IMR-90 (cell line): ENCODE measurements at regions not wholly inside any gene's neighbourhood (a gene's known extent, or its start where the extent isn't known, plus 50 kb on each side); places are given as distances from the start of the nearest gene placed in this dataset.

Experiments used
- ATAC-seq: fragments of 200-7000 bp; cut with Tn5 transposase; 2 replicates; pipeline ENCODE4 v1.9.1; 2020; ENCODE audit warnings: low read depth, mild to moderate bottlenecking, moderate library complexity
- BruUV-seq: library from RNA; stranded (reverse); fragments of 400-500 nt; replicated peaks from 2 replicates; lab custom pipeline; 2021; lab: Mats Ljungman, UMichigan
- CTCF ChIA-PET: fragments of 300-600 bp; formaldehyde crosslinking; extraction: SDS; loops from one replicate; lab custom pipeline; 2021; ENCODE audit warnings: antibody characterized with exemption; lab: Yijun Ruan, JAX
- POLR2A ChIA-PET: fragments of 300-600 bp; sonication (Branson Sonifier 250); formaldehyde crosslinking; loops from one replicate; lab custom pipeline; 2022; ENCODE audit warnings: antibody characterized with exemption; ENCODE audit not compliant: unreplicated experiment; lab: Charles Lee
- DNase-seq: peaks from one replicate; pipeline ENCODE4 v3.0.0; 2013
- H2AFZ ChIP-seq: replicated peaks from 2 replicates; pipeline ENCODE3; 2013; ENCODE audit warnings: low read length, mild to moderate bottlenecking; ENCODE audit not compliant: poor library complexity
- H2AK5ac ChIP-seq: 2 replicates; pipeline ENCODE4 v1.6.1; 2013; ENCODE audit warnings: low read depth, low read length, inconsistent platforms
- H2AK9ac ChIP-seq: replicated peaks from 2 replicates; pipeline ENCODE3; 2013; ENCODE audit warnings: mild to moderate bottlenecking, low read depth, low read length, moderate library complexity; ENCODE audit not compliant: poor library complexity
- H2BK120ac ChIP-seq: 2 replicates; pipeline ENCODE4 v1.6.1; 2013; ENCODE audit warnings: low read depth, low read length, inconsistent platforms
- H2BK15ac ChIP-seq: 3 replicates; pipeline ENCODE4 v1.6.1; 2013; ENCODE audit warnings: low read depth, low read length, inconsistent platforms
- H2BK20ac ChIP-seq: 2 replicates; pipeline ENCODE4 v1.6.1; 2013; ENCODE audit warnings: low read depth, mild to moderate bottlenecking, inconsistent platforms, low read length, moderate library complexity
- H2BK5ac ChIP-seq: 2 replicates; pipeline ENCODE4 v1.6.1; 2013; ENCODE audit warnings: mild to moderate bottlenecking, low read depth, low read length, inconsistent platforms; ENCODE audit not compliant: poor library complexity, severe bottlenecking
- H3K14ac ChIP-seq: replicated peaks from 2 replicates; pipeline ENCODE4 v1.6.1; 2013; ENCODE audit warnings: low read depth, low read length, inconsistent platforms
- H3K18ac ChIP-seq: 2 replicates; pipeline ENCODE4 v1.6.1; 2013; ENCODE audit warnings: low read depth, low read length, control low read depth
- H3K23ac ChIP-seq: 2 replicates; pipeline ENCODE4 v1.6.1; 2013; ENCODE audit warnings: low read depth, low read length, inconsistent platforms
- H3K27ac ChIP-seq: 2 replicates; pipeline ENCODE4 v1.5.1; 2013; ENCODE audit warnings: mild to moderate bottlenecking, control low read depth, low read length; ENCODE audit not compliant: insufficient read depth
- H3K27me3 ChIP-seq: 2 replicates; pipeline ENCODE4 v1.6.1; 2013; ENCODE audit warnings: low read length; ENCODE audit not compliant: control insufficient read depth, insufficient read depth
- H3K36me3 ChIP-seq: 2 replicates; pipeline ENCODE4 v1.6.1; 2013; ENCODE audit warnings: low read length, mixed read lengths; ENCODE audit not compliant: control insufficient read depth, insufficient read depth
- H3K4ac ChIP-seq: 2 replicates; pipeline ENCODE4 v1.6.1; 2013; ENCODE audit warnings: low read depth, low read length, inconsistent platforms
- H3K4me1 ChIP-seq: 2 replicates; pipeline ENCODE4 v1.6.1; 2013; ENCODE audit warnings: low read length, mixed read lengths; ENCODE audit not compliant: control insufficient read depth, insufficient read depth
- H3K4me2 ChIP-seq: 2 replicates; pipeline ENCODE4 v1.6.1; 2013; ENCODE audit warnings: low read depth, mild to moderate bottlenecking, control low read depth, low read length, moderate library complexity
- H3K4me3 ChIP-seq: 2 replicates; pipeline ENCODE4 v1.5.1; 2013; ENCODE audit warnings: low read depth, mild to moderate bottlenecking, control low read depth, low read length, moderate library complexity; ENCODE audit not compliant: insufficient read depth
- H3K56ac ChIP-seq: 2 replicates; pipeline ENCODE4 v1.6.1; 2013; ENCODE audit warnings: low read length, inconsistent platforms; ENCODE audit not compliant: insufficient read depth; ENCODE audit errors: extremely low read depth
- H3K79me1 ChIP-seq, 2 experiments: 2 replicates each; pipeline ENCODE4 v1.6.1; 2013; ENCODE audit warnings: low read length in 2 of 2, inconsistent platforms in 1 of 2, low read depth in 1 of 2
- H3K9ac ChIP-seq: 2 replicates; pipeline ENCODE4 v1.6.1; 2013; ENCODE audit warnings: low read depth, low read length, control low read depth
- H3K9me1 ChIP-seq: 2 replicates; pipeline ENCODE4 v1.6.1; 2013; ENCODE audit warnings: low read length, inconsistent platforms; ENCODE audit not compliant: insufficient read depth
- H3K9me3 ChIP-seq: 2 replicates; pipeline ENCODE4 v1.6.1; 2013; ENCODE audit warnings: low read length; ENCODE audit not compliant: control insufficient read depth, insufficient read depth
- H4K20me1 ChIP-seq: 2 replicates; pipeline ENCODE4 v1.6.1; 2013; ENCODE audit warnings: low read length, inconsistent platforms; ENCODE audit not compliant: insufficient read depth
- H4K5ac ChIP-seq: 2 replicates; pipeline ENCODE4 v1.6.1; 2013; ENCODE audit warnings: mild to moderate bottlenecking, low read depth, low read length, control low read depth
- H4K8ac ChIP-seq, 2 experiments: 2 replicates each; pipeline ENCODE4 v1.6.1; 2013; ENCODE audit warnings: low read depth in 2 of 2, low read length in 2 of 2, control low read depth in 1 of 2, inconsistent platforms in 1 of 2
- H4K91ac ChIP-seq: 2 replicates; pipeline ENCODE4 v1.6.1; 2013; ENCODE audit warnings: low read depth, low read length, inconsistent platforms; ENCODE audit not compliant: insufficient read depth
- BHLHE40 ChIP-seq: fragments of 150-350 bp; IDR thresholded peaks from 2 replicates; pipeline ENCODE4 v1.6.1; 2016; ENCODE audit warnings: mild to moderate bottlenecking, low read depth, low read length
- CEBPB ChIP-seq: IDR thresholded peaks from 2 replicates; pipeline ENCODE4 v1.6.1; 2012; ENCODE audit warnings: low read depth, low read length, improper control_type of control experiment
- MAFK ChIP-seq: IDR thresholded peaks from 2 replicates; pipeline ENCODE4 v1.6.1; 2012; ENCODE audit warnings: low read depth, low read length, improper control_type of control experiment
- MXI1 ChIP-seq: IDR thresholded peaks from 2 replicates; pipeline ENCODE4 v1.6.1; 2012; ENCODE audit warnings: low read depth, mild to moderate bottlenecking, low read length, moderate library complexity, borderline replicate concordance
- NFE2L2 ChIP-seq: fragments of 150-350 bp; IDR thresholded peaks from 2 replicates; pipeline ENCODE4 v1.6.1; 2016; ENCODE audit warnings: low read depth, mild to moderate bottlenecking, low read length
- RAD21 ChIP-seq: IDR thresholded peaks from 2 replicates; pipeline ENCODE4 v1.6.1; 2012; ENCODE audit warnings: low read length, improper control_type of control experiment
- RFX5 ChIP-seq: IDR thresholded peaks from 2 replicates; pipeline ENCODE4 v1.8.0; 2012; ENCODE audit warnings: low read depth, mild to moderate bottlenecking, low read length, moderate library complexity
- SMC3 ChIP-seq: fragments of 150-350 bp; IDR thresholded peaks from 2 replicates; pipeline ENCODE4 v1.6.1; 2016; ENCODE audit warnings: low read depth, mild to moderate bottlenecking, antibody characterized with exemption, low read length, moderate library complexity
- WGBS, 2 experiments: methylation state at CpG; one replicate each; pipeline versions ENCODE4 v1.1.5 to v1.1.7; 2013; ENCODE audit warnings: missing lambda C conversion rate in 2 of 2; ENCODE audit not compliant: insufficient read length in 1 of 2; ENCODE audit errors: extremely low coverage in 2 of 2; 5-methylcytosine and 5-hydroxymethylcytosine counted together
- dilution Hi-C: fragments of 300-500 bp; cut with HindIII; formaldehyde crosslinking; loops from one replicate; pipeline ENCODE4 v1.14.3; 2018; ENCODE audit warnings: low sequenced_read_pairs; ENCODE audit not compliant: unreplicated experiment
- in situ Hi-C: fragments of 300-500 bp; cut with MboI; formaldehyde crosslinking; loops from 3 replicates; pipeline ENCODE4 v1.14.3; 2019; ENCODE audit warnings: low sequenced_read_pairs, inconsistent platforms, mixed read lengths
- intact Hi-C: fragments of 100-400 bp; cut with micrococcal nuclease; formaldehyde crosslinking; loops from 2 replicates; pipeline ENCODE4 v1.10.0; 2022
- TF ChIP-seq, protein P1 (sequence below): conservative IDR thresholded peaks from 2 replicates; pipeline ENCODE4 v1.5.1; 2012; ENCODE audit warnings: mild to moderate bottlenecking, low read depth, low read length, improper control_type of control experiment
- TF ChIP-seq, protein P2 (sequence below): fragments of 150-350 bp; IDR thresholded peaks from 2 replicates; pipeline ENCODE4 v1.6.1; 2016; ENCODE audit warnings: low read depth, mild to moderate bottlenecking, low read length, moderate library complexity, borderline replicate concordance
- TF ChIP-seq, protein P3 (sequence below): fragments of 150-350 bp; IDR thresholded peaks from 2 replicates; pipeline ENCODE4 v1.6.1; 2017; ENCODE audit warnings: mild to moderate bottlenecking, antibody characterized with exemption, low read length, low read depth

DNA sequence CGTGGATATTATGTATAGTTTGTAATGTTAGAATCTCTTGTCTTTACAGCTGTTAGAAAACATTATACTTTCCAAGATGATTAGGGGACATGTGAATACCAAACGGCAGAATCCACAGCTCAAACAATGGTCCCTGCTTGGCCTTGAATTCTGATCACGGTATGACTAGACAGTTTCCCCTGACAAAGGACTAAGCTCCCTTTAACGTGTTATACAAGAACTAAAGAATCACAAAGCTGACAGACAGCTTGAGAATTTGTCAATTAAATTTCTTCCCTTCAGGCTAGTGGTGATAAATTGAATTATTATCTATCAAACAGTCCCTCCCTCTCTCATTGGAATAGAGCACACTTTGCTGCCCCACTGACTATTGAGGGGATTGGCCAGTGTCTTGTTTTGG is 359.2 kb upstream of the ID2 start:
- no peak overlapping the region for H4K8ac ChIP-seq
- no peak overlapping the region for H3K23ac ChIP-seq
- H3K4me3 ChIP-seq = no peak overlapping the region
- ATAC-seq (no peak), DNase-seq (no peak)
- no peak overlapping the region for H2BK15ac ChIP-seq
- no peak overlapping the region for H2BK120ac ChIP-seq
- no peak overlapping the region for H3K27ac ChIP-seq
- no peak overlapping the region for H3K56ac ChIP-seq
- intact Hi-C loops (no loop called here), in situ Hi-C loops (no loop called here), dilution Hi-C loops (no loop called here)
- no peaks in the 10 kb centered on the region for H3K36me3 ChIP-seq
- no peak overlapping the region for H4K91ac ChIP-seq
- H3K4me1 ChIP-seq = no peaks in the 10 kb centered on the region; the same call in 1 of the 2 replicates
- no peak overlapping the region for H3K14ac ChIP-seq
- H3K9me1 ChIP-seq = no peaks in the 10 kb centered on the region
- H3K9ac ChIP-seq = no peak overlapping the region
- TF ChIP-seq MXI1 = no peak
- no peak for TF ChIP-seq RAD21
- no peak for TF ChIP-seq MAFK
- TF ChIP-seq, protein P1, sequence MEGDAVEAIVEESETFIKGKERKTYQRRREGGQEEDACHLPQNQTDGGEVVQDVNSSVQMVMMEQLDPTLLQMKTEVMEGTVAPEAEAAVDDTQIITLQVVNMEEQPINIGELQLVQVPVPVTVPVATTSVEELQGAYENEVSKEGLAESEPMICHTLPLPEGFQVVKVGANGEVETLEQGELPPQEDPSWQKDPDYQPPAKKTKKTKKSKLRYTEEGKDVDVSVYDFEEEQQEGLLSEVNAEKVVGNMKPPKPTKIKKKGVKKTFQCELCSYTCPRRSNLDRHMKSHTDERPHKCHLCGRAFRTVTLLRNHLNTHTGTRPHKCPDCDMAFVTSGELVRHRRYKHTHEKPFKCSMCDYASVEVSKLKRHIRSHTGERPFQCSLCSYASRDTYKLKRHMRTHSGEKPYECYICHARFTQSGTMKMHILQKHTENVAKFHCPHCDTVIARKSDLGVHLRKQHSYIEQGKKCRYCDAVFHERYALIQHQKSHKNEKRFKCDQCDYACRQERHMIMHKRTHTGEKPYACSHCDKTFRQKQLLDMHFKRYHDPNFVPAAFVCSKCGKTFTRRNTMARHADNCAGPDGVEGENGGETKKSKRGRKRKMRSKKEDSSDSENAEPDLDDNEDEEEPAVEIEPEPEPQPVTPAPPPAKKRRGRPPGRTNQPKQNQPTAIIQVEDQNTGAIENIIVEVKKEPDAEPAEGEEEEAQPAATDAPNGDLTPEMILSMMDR = no peak
- TF ChIP-seq BHLHE40 = no peak
- no peak for TF ChIP-seq CEBPB
- TF ChIP-seq, protein P2, sequence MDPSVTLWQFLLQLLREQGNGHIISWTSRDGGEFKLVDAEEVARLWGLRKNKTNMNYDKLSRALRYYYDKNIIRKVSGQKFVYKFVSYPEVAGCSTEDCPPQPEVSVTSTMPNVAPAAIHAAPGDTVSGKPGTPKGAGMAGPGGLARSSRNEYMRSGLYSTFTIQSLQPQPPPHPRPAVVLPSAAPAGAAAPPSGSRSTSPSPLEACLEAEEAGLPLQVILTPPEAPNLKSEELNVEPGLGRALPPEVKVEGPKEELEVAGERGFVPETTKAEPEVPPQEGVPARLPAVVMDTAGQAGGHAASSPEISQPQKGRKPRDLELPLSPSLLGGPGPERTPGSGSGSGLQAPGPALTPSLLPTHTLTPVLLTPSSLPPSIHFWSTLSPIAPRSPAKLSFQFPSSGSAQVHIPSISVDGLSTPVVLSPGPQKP = no peak
- TF ChIP-seq NFE2L2 = no peak
- no peak for TF ChIP-seq SMC3
- TF ChIP-seq RFX5 = no peak
- TF ChIP-seq, protein P3, sequence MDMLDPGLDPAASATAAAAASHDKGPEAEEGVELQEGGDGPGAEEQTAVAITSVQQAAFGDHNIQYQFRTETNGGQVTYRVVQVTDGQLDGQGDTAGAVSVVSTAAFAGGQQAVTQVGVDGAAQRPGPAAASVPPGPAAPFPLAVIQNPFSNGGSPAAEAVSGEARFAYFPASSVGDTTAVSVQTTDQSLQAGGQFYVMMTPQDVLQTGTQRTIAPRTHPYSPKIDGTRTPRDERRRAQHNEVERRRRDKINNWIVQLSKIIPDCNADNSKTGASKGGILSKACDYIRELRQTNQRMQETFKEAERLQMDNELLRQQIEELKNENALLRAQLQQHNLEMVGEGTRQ = no peak
- no TSS peak for BruUV-seq
- H4K20me1 ChIP-seq = no peaks in the 10 kb centered on the region
- no peak overlapping the region for H4K5ac ChIP-seq
- ChIA-PET CTCF (no interaction called here), POLR2A (no interaction called here)
- no CpG with 5 or more reads among the region's 4 CpGs for WGBS, 2 experiments
- H3K9me3 ChIP-seq = no peaks in the 10 kb centered on the region
- no peak overlapping the region for H2AK5ac ChIP-seq
- H3K79me1 ChIP-seq = no peaks in the 10 kb centered on the region
- H2AFZ ChIP-seq = no peak overlapping the region
- peaks cover 14% of the 10 kb centered on the region for H3K27me3 ChIP-seq
- no peak overlapping the region for H3K18ac ChIP-seq
- no peak overlapping the region for H2BK20ac ChIP-seq
- H3K4me2 ChIP-seq = no peak overlapping the region
- H2BK5ac ChIP-seq = no peak overlapping the region
- no peak overlapping the region for H2AK9ac ChIP-seq
- no peak overlapping the region for H3K4ac ChIP-seq
